Tibial nerve (tissue), 3 donors: ENCODE measurements at regions not wholly inside any gene's neighbourhood (a gene's known extent, or its start where the extent isn't known, plus 50 kb on each side); places are given as distances from the start of the nearest gene placed in this dataset.

Experiments
- POLR2A ChIP-seq, 2 donors: fragments of 450-650 bp; IDR thresholded peaks; one replicate each; pipeline ENCODE4 v1.6.1; 2017; ENCODE audit warnings: antibody characterized with exemption in 2 of 2, mild to moderate bottlenecking in 2 of 2, moderate library complexity in 2 of 2
- TF ChIP-seq, protein P1 (sequence below), 5 experiments: fragments of 200-600 bp in 3 of 5; fragments of 450-650 bp in 2 of 5; sonication (generic) in 3 of 5; IDR thresholded peaks; one replicate each; pipeline ENCODE4 v1.5.1; 2016 to 2019; ENCODE audit warnings: antibody characterized with exemption in 5 of 5, mild to moderate bottlenecking in 3 of 5, moderate library complexity in 2 of 5

DNA sequence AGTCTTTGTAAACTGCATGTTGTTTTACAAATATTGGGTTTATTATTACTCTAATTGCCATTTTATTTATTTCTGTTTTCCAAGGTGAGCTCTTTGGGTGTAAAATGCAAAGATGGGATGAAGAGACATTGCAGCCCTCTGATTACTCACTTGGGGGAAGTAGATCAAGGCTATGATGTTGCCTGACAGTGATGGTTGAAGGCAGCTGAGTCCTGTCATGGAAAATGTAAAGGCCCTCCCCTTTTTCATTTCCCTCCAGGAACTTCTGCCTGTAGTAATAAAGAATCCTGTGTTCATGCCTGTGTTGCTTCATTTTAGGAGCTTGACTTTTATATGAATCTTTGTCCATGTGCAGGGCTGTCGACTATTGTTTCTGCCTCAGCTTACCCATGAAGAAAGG, 605.4 kb upstream of the CLINT1 start:
- TF ChIP-seq, protein P1, sequence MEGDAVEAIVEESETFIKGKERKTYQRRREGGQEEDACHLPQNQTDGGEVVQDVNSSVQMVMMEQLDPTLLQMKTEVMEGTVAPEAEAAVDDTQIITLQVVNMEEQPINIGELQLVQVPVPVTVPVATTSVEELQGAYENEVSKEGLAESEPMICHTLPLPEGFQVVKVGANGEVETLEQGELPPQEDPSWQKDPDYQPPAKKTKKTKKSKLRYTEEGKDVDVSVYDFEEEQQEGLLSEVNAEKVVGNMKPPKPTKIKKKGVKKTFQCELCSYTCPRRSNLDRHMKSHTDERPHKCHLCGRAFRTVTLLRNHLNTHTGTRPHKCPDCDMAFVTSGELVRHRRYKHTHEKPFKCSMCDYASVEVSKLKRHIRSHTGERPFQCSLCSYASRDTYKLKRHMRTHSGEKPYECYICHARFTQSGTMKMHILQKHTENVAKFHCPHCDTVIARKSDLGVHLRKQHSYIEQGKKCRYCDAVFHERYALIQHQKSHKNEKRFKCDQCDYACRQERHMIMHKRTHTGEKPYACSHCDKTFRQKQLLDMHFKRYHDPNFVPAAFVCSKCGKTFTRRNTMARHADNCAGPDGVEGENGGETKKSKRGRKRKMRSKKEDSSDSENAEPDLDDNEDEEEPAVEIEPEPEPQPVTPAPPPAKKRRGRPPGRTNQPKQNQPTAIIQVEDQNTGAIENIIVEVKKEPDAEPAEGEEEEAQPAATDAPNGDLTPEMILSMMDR (IDR thresholded peaks at IDR 0.05): no peak
- TF ChIP-seq POLR2A (IDR thresholded peaks at IDR 0.05): no peak
